Hematopoietic multipotent progenitor cell treated with erythropoietin and hydrocortisone succinate and interleukin-3 and kit ligand, for 4 days (in vitro differentiated cells): ENCODE measurements at regions not wholly inside any gene's neighbourhood (a gene's known extent, or its start where the extent isn't known, plus 50 kb on each side); places are given as distances from the start of the nearest gene placed in this dataset.

Experiments used
- DNase-seq: peaks from one replicate; pipeline ENCODE4 v3.0.0-alpha.2; 2015

GRCh38 chr12:13745111-13745860 is 236.1 kb downstream of the GRIN2B start:
- no peak for DNase-seq

- DNase-seq: no peak
Observed at GRCh38 chr12:13744561-13744960, 236.8 kb downstream of the GRIN2B start.

GRCh38 chr12:13740149-13740545 is 241.3 kb downstream of the GRIN2B start:
- no peak for DNase-seq

- DNase-seq: no peak
Observed at GRCh38 chr12:13735734-13736133, 245.7 kb downstream of the GRIN2B start.

GRCh38 chr12:13734584-13735152 is 246.7 kb downstream of the GRIN2B start:
- DNase-seq: no peak

- no peak for DNase-seq
Observed at GRCh38 chr12:13727707-13728195, 253.7 kb downstream of the GRIN2B start.

- DNase-seq: no peak
Observed at GRCh38 chr12:13725049-13725448, 256.4 kb downstream of the GRIN2B start.

GRCh38 chr12:13724136-13724535 is 257.3 kb downstream of the GRIN2B start:
- no peak for DNase-seq

- DNase-seq: no peak
Observed at GRCh38 chr12:13719986-13720385, 261.4 kb downstream of the GRIN2B start.

GRCh38 chr12:13718271-13718670 is 263.1 kb downstream of the GRIN2B start:
- DNase-seq: no peak

- no peak for DNase-seq
Observed at GRCh38 chr12:13716119-13716518, 265.3 kb downstream of the GRIN2B start.

GRCh38 chr12:13713556-13714410 is 267.6 kb downstream of the GRIN2B start:
- DNase-seq: no peak

- no peak for DNase-seq
Observed at GRCh38 chr12:13707829-13708228, 273.6 kb downstream of the GRIN2B start.

GRCh38 chr12:13702381-13702780 is 279.0 kb downstream of the GRIN2B start:
- no peak for DNase-seq

- no peak for DNase-seq
Observed at GRCh38 chr12:13701502-13701901, 279.9 kb downstream of the GRIN2B start.

GRCh38 chr12:13697973-13698372 is 283.4 kb downstream of the GRIN2B start:
- no peak for DNase-seq

- DNase-seq: no peak
Observed at GRCh38 chr12:13695781-13696180, 285.6 kb downstream of the GRIN2B start.

GRCh38 chr12:13692332-13692731 is 289.1 kb downstream of the GRIN2B start:
- no peak for DNase-seq

- DNase-seq: no peak
Observed at GRCh38 chr12:13691598-13691997, 289.8 kb downstream of the GRIN2B start.

- DNase-seq: no peak
Observed at GRCh38 chr12:13687633-13688032, 293.8 kb downstream of the GRIN2B start.

GRCh38 chr12:13686260-13686659 is 295.1 kb downstream of the GRIN2B start:
- DNase-seq: no peak

GRCh38 chr12:13680916-13681315 is 300.5 kb downstream of the GRIN2B start:
- no peak for DNase-seq

GRCh38 chr12:13676880-13677279 is 304.5 kb downstream of the GRIN2B start:
- no peak for DNase-seq
